Mucosa of descending colon (tissue), 3 donors: ENCODE measurements at regions not wholly inside any gene's neighbourhood (a gene's known extent, or its start where the extent isn't known, plus 50 kb on each side); places are given as distances from the start of the nearest gene placed in this dataset.

ENCODE experiments used
- ATAC-seq: fragments of 200-7000 bp; cut with Tn5 transposase; one replicate; pipeline ENCODE4 v1.9.1; 2020; ENCODE audit warnings: mild to moderate bottlenecking, moderate library complexity
- DNase-seq, 3 donors: peaks; one replicate each; pipeline ENCODE4 v3.0.0-alpha.2; 2020
- H3K36me3 ChIP-seq: fragments of 200-600 bp; one replicate; pipeline ENCODE4 v1.8.0; 2021; ENCODE audit warnings: low read depth, mild to moderate bottlenecking
- H3K4me1 ChIP-seq: fragments of 200-600 bp; one replicate; pipeline ENCODE4 v1.8.0; 2021; ENCODE audit warnings: low read depth, mild to moderate bottlenecking
- H3K4me3 ChIP-seq: fragments of 200-600 bp; one replicate; pipeline ENCODE4 v1.8.0; 2021; ENCODE audit warnings: mild to moderate bottlenecking
- H3K9me3 ChIP-seq: fragments of 200-600 bp; one replicate; pipeline ENCODE4 v1.8.0; 2021; ENCODE audit warnings: mild to moderate bottlenecking
- CTCF ChIP-seq: fragments of 200-600 bp; IDR thresholded peaks from one replicate; pipeline ENCODE4 v1.8.0; 2022; ENCODE audit warnings: antibody characterized with exemption, mild to moderate bottlenecking
- intact Hi-C, 2 donors: fragments of 100-400 bp; cut with DNase I in 1 of 2; cut with micrococcal nuclease in 1 of 2; formaldehyde crosslinking; loops; one replicate each; pipeline versions ENCODE4 v1.11.0 to v1.11.1; 2022; cut with DNase I, micrococcal nuclease
- donor health status: DM: no; HTN: no; CAD: no; lungs with moderate emphysema.
- donor health status: DM: no; HTN: no; CAD: no.
- donor health status: DM: no; HTN: yes; CAD: no.

- no peaks in the 10 kb centered on the region for H3K36me3 ChIP-seq
- no peak for DNase-seq
- no peak for TF ChIP-seq CTCF
- no peak for ATAC-seq
- intact Hi-C loops = no loop called here
- no peak overlapping the region for H3K4me3 ChIP-seq
- H3K4me1 ChIP-seq = no peaks in the 10 kb centered on the region
- no peaks in the 10 kb centered on the region for H3K9me3 ChIP-seq
Observed at GRCh38 chr3:161555320-161555719, 58.7 kb downstream of the OTOL1 start.

DNA sequence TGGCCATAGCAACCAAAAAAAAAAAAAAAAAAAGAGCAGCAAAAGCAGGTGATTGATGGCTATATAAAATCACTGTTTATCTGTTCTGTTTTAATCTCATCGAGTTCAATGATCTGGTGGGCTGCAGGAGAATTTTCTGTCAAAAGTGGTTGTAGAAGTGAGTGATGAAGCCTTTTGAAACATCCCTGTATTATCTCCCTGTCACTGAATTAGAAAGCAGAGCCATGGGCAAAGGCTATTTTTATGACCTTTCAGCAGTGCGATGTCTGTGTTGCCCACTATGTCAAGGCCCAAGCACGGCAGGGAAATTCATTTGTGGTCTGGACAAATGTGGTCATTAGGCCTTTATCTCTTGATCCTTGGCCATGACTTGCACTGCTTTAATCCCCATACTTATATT lies 59.9 kb downstream of the OTOL1 start:
- intact Hi-C loops = no loop called here

GRCh38 chr3:161556941-161557340 lies 60.3 kb downstream of the OTOL1 start:
- intact Hi-C loops = no loop called here
- DNase-seq (no peak), ATAC-seq (no peak)
- H3K4me3 ChIP-seq = no peak overlapping the region
- no peaks in the 10 kb centered on the region for H3K4me1 ChIP-seq
- no peaks in the 10 kb centered on the region for H3K36me3 ChIP-seq
- no peak for TF ChIP-seq CTCF
- no peaks in the 10 kb centered on the region for H3K9me3 ChIP-seq

More for the DNA sequence above, 59.9 kb downstream of the OTOL1 start:
- no peaks in the 10 kb centered on the region for H3K4me1 ChIP-seq
- no peak overlapping the region for H3K4me3 ChIP-seq
- no peaks in the 10 kb centered on the region for H3K36me3 ChIP-seq
- DNase-seq (no peak), ATAC-seq (no peak)
- no peaks in the 10 kb centered on the region for H3K9me3 ChIP-seq
- no peak for TF ChIP-seq CTCF

GRCh38 chr3:161557445-161558150 lies 61.0 kb downstream of the OTOL1 start:
- DNase-seq (no peak), ATAC-seq (no peak)
- no peak for TF ChIP-seq CTCF
- H3K9me3 ChIP-seq = no peaks in the 10 kb centered on the region
- intact Hi-C loops = no loop called here
- H3K36me3 ChIP-seq = no peaks in the 10 kb centered on the region
- H3K4me1 ChIP-seq = no peaks in the 10 kb centered on the region
- H3K4me3 ChIP-seq = no peak overlapping the region

DNA sequence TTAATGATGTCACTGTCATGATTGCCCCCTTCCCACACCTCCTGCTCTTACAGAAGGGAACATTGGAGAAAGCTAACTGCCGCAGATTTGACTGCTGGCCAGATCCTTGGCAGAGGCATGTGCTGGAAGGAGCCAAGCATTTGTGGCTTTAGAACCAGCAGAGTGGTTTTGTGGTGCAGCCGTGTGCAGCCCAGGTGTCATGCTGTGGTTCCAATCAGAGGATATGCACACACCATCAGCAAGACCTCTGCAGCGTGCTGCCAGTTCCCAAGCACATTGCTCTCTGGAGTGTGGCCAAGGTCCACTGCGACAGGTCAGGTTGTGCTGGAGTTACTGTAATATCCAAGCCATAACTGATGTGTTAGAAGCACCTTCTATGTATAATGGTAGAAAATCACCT lies 61.6 kb downstream of the OTOL1 start:
- no peak overlapping the region for H3K4me3 ChIP-seq
- H3K9me3 ChIP-seq = no peaks in the 10 kb centered on the region
- intact Hi-C loops = no loop called here
- TF ChIP-seq CTCF = no peak
- no peaks in the 10 kb centered on the region for H3K4me1 ChIP-seq
- DNase-seq = no peak
- ATAC-seq = no peak
- H3K36me3 ChIP-seq = no peaks in the 10 kb centered on the region
